Right lobe of liver (tissue), 4 donors: ENCODE measurements at regions not wholly inside any gene's neighbourhood (a gene's known extent, or its start where the extent isn't known, plus 50 kb on each side); places are given as distances from the start of the nearest gene placed in this dataset.

Experiments used
- POLR2A ChIP-seq: fragments of 450-650 bp; IDR thresholded peaks from one replicate; pipeline ENCODE4 v1.6.1; 2017; ENCODE audit warnings: antibody characterized with exemption, mild to moderate bottlenecking
- TF ChIP-seq, protein P1 (sequence below), 4 donors: fragments of 200-600 bp in 3 of 4; fragments of 450-650 bp in 1 of 4; IDR thresholded peaks; one replicate each; pipeline versions ENCODE4 v1.5.1 to v1.8.0; 2016 to 2022; ENCODE audit warnings: antibody characterized with exemption in 4 of 4, mild to moderate bottlenecking in 2 of 4
- donor health status: DM: no; HTN: no; CAD: no.
- donor health status: DM: no; HTN: no; CAD: no.
- donor health status: DM: no; HTN: yes; CAD: no.

DNA sequence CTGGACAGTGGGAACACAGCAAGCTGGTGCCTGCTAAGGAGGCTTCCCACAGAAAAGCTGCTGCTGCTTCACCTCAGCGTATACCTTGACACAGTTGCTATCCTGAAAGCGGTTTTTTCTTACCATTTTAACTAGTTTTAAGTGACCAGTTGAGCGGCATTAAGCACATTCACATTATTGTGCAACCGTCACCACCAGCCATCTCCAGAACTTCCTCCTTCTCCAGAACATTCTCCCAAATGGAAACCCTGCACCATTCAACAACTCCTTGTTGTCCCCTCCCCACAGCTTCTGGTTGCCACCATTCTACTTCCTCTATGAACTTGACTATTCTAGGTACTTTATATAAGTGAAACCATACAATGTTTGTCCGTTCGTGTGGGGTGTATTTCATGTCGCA lies 169.9 kb downstream of the SNX10 start:
- TF ChIP-seq, protein P1, sequence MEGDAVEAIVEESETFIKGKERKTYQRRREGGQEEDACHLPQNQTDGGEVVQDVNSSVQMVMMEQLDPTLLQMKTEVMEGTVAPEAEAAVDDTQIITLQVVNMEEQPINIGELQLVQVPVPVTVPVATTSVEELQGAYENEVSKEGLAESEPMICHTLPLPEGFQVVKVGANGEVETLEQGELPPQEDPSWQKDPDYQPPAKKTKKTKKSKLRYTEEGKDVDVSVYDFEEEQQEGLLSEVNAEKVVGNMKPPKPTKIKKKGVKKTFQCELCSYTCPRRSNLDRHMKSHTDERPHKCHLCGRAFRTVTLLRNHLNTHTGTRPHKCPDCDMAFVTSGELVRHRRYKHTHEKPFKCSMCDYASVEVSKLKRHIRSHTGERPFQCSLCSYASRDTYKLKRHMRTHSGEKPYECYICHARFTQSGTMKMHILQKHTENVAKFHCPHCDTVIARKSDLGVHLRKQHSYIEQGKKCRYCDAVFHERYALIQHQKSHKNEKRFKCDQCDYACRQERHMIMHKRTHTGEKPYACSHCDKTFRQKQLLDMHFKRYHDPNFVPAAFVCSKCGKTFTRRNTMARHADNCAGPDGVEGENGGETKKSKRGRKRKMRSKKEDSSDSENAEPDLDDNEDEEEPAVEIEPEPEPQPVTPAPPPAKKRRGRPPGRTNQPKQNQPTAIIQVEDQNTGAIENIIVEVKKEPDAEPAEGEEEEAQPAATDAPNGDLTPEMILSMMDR (IDR thresholded peaks at IDR 0.05) = no peak
- TF ChIP-seq POLR2A = no peak
